GM12878 (cell line): ENCODE measurements at regions not wholly inside any gene's neighbourhood (a gene's known extent, or its start where the extent isn't known, plus 50 kb on each side); places are given as distances from the start of the nearest gene placed in this dataset.

ENCODE experiments used
- CEBPB ChIP-seq, 2 experiments: fragments of 150-350 bp in 1 of 2; IDR thresholded peaks; 2 replicates each; pipeline ENCODE4 v1.6.1; 2012 to 2014; ENCODE audit warnings: low read depth in 2 of 2, low read length in 2 of 2, borderline replicate concordance in 1 of 2, inconsistent platforms in 1 of 2
- CTCF ChIP-seq, 3 experiments: IDR thresholded peaks in 2 of 3; conservative IDR thresholded peaks in 1 of 3; 2 replicates each; pipeline ENCODE4 v1.5.1; 2011; ENCODE audit warnings: low read depth in 3 of 3, low read length in 3 of 3, mild to moderate bottlenecking in 3 of 3, control low read depth in 2 of 3, moderate library complexity in 2 of 3, inconsistent platforms in 1 of 3, mixed read lengths in 1 of 3; ENCODE audit not compliant: control insufficient read depth in 2 of 3, insufficient read depth in 1 of 3; ENCODE audit errors: extremely low read depth in 1 of 3
- EP300 ChIP-seq, 2 experiments: fragments of 150-350 bp in 1 of 2; IDR thresholded peaks; 2 replicates each; pipeline ENCODE4 v1.6.1; 2011 to 2012; ENCODE audit warnings: low read depth in 2 of 2, low read length in 2 of 2, borderline replicate concordance in 1 of 2, improper control_type of control experiment in 1 of 2, inconsistent platforms in 1 of 2; ENCODE audit not compliant: control insufficient read depth in 1 of 2
- JUND ChIP-seq: IDR thresholded peaks from 2 replicates; pipeline ENCODE4 v1.6.1; 2012; ENCODE audit warnings: low read depth, mild to moderate bottlenecking, low read length, improper control_type of control experiment, moderate library complexity
- TF ChIP-seq, protein P1 (sequence below): IDR thresholded peaks from 2 replicates; pipeline ENCODE4 v1.6.1; 2012; ENCODE audit warnings: low read depth, low read length, improper control_type of control experiment

DNA sequence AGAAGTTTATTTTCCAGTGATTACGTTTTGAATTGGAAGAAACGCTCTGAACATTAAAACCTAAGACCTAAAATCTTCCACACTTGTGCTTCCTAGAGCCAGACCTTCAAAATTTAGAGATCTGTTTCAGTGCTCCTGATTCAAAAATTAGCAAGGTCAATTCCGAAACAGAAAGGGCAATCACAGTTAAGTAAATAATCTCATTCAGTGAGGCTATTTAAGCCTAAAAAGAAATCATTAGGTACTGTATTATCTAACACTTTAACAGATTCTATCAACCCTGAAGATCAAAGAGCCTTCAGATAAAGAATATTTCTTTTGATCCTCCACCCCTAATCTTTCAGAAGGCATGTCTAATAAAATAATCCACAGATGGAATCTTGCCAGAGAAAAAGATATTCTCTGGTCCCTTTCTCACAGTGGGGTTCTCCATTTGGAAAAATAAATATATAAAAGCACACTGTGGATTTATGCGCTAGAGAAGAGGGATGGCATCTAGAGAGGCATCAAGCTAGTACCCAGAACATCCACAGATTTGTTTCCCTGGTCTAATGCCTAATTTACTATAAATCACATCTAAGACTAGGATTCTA is 54.4 kb downstream of the ZZZ3 start:
- TF ChIP-seq JUND = no peak
- TF ChIP-seq CTCF (IDR thresholded peaks at IDR 0.05 in 2 of 3, conservative IDR thresholded peaks at IDR 0.05 in 1 of 3; ENCODE audit: control insufficient read depth in 2 of 3, extremely low read depth in 1 of 3, insufficient read depth in 1 of 3, low read depth in 3 of 3, low read length in 3 of 3) = no peak
- no peak for TF ChIP-seq CEBPB (IDR thresholded peaks at IDR 0.05; ENCODE audit: borderline replicate concordance in 1 of 2, low read depth in 2 of 2, low read length in 2 of 2)
- TF ChIP-seq, protein P1, sequence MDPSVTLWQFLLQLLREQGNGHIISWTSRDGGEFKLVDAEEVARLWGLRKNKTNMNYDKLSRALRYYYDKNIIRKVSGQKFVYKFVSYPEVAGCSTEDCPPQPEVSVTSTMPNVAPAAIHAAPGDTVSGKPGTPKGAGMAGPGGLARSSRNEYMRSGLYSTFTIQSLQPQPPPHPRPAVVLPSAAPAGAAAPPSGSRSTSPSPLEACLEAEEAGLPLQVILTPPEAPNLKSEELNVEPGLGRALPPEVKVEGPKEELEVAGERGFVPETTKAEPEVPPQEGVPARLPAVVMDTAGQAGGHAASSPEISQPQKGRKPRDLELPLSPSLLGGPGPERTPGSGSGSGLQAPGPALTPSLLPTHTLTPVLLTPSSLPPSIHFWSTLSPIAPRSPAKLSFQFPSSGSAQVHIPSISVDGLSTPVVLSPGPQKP = no peak
- no peak for TF ChIP-seq EP300 (IDR thresholded peaks at IDR 0.05; ENCODE audit: borderline replicate concordance in 1 of 2, control insufficient read depth in 1 of 2, low read depth in 2 of 2, low read length in 2 of 2)
